ENCODE measurements at regions not wholly inside any gene's neighbourhood (a gene's known extent, or its start where the extent isn't known, plus 50 kb on each side); places are given as distances from the start of the nearest gene placed in this dataset.

DNA sequence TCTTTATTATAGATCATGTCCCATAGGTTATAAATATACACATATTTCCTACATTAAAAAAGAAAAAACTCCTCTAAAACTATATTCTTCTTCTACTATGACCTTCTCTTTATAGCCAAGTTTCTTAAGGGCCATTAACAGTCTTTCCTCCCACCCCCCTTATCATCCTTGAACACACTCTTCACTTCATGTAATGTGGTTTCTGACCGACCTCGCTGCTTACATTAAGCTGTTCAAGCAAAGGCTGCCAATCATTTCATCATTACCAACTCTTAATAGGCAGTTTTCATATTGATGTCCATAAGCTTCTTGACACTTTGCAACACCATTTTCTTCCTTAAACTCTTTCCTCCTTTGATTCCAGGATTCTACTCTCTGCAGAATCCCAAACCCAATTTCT lies 283.0 kb upstream of the PCSK5 start:
- Histone ChIP-seq H3K4me3 (replicated peaks in 1 of 3; ENCODE audit: insufficient read depth in 1 of 3, low read depth in 2 of 3, low read length in 3 of 3) (no peak overlapping the region), H3K9ac (ENCODE audit: insufficient read depth, low read depth, low read length) (no peak overlapping the region), H3K4me1 (ENCODE audit: insufficient read depth, low read length) (no peaks in the 10 kb centered on the region), H2AFZ (ENCODE audit: low read length) (no peak overlapping the region), H3K9me3 (ENCODE audit: low read length) (no peaks in the 10 kb centered on the region), H3K27me3 (ENCODE audit: control insufficient read depth in 1 of 2, insufficient read depth in 2 of 2, low read length in 2 of 2) (no peaks in the 10 kb centered on the region; a peak in 1 of 5 replicates), H3K27ac (ENCODE audit: extremely low read length, insufficient read depth, low read length) (no peak overlapping the region), H3K79me2 (ENCODE audit: insufficient read depth, low read length) (no peaks in the 10 kb centered on the region), H3K36me3 (replicated peaks in 1 of 2; ENCODE audit: control insufficient read depth in 1 of 2, insufficient read depth in 2 of 2, low read length in 2 of 2) (no peaks in the 10 kb centered on the region), H3K4me2 (ENCODE audit: low read depth, low read length) (no peak overlapping the region), H4K20me1 (ENCODE audit: insufficient read depth, low read length) (no peaks in the 10 kb centered on the region)
- TF ChIP-seq HNF4G (IDR thresholded peaks at IDR 0.05; ENCODE audit: borderline replicate concordance, low read depth, low read length): no peak
- TF ChIP-seq HNF4G (CRISPR knock-in tag; IDR thresholded peaks at IDR 0.05; ENCODE audit: borderline replicate concordance, low read depth): no peak
- TF ChIP-seq ZNF44 (CRISPR knock-in tag; IDR thresholded peaks at IDR 0.05): no peak
- no peak for TF ChIP-seq HDAC1 (CRISPR knock-in tag; IDR thresholded peaks at IDR 0.05)
- no peak for TF ChIP-seq ETV5 (CRISPR knock-in tag; IDR thresholded peaks at IDR 0.05; ENCODE audit: borderline replicate concordance)
- TF ChIP-seq ZNF569 (CRISPR knock-in tag; IDR thresholded peaks at IDR 0.05; ENCODE audit: borderline replicate concordance): no peak
- TF ChIP-seq, protein P1, sequence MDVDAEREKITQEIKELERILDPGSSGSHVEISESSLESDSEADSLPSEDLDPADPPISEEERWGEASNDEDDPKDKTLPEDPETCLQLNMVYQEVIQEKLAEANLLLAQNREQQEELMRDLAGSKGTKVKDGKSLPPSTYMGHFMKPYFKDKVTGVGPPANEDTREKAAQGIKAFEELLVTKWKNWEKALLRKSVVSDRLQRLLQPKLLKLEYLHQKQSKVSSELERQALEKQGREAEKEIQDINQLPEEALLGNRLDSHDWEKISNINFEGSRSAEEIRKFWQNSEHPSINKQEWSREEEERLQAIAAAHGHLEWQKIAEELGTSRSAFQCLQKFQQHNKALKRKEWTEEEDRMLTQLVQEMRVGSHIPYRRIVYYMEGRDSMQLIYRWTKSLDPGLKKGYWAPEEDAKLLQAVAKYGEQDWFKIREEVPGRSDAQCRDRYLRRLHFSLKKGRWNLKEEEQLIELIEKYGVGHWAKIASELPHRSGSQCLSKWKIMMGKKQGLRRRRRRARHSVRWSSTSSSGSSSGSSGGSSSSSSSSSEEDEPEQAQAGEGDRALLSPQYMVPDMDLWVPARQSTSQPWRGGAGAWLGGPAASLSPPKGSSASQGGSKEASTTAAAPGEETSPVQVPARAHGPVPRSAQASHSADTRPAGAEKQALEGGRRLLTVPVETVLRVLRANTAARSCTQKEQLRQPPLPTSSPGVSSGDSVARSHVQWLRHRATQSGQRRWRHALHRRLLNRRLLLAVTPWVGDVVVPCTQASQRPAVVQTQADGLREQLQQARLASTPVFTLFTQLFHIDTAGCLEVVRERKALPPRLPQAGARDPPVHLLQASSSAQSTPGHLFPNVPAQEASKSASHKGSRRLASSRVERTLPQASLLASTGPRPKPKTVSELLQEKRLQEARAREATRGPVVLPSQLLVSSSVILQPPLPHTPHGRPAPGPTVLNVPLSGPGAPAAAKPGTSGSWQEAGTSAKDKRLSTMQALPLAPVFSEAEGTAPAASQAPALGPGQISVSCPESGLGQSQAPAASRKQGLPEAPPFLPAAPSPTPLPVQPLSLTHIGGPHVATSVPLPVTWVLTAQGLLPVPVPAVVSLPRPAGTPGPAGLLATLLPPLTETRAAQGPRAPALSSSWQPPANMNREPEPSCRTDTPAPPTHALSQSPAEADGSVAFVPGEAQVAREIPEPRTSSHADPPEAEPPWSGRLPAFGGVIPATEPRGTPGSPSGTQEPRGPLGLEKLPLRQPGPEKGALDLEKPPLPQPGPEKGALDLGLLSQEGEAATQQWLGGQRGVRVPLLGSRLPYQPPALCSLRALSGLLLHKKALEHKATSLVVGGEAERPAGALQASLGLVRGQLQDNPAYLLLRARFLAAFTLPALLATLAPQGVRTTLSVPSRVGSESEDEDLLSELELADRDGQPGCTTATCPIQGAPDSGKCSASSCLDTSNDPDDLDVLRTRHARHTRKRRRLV (CRISPR knock-in tag; IDR thresholded peaks at IDR 0.05): no peak
- ChIA-PET POLR2A (no interaction called here), CTCF (ENCODE audit: low intra/inter-chr PET ratio, low total read pairs) (no interaction called here)
- in situ Hi-C loops (cut with HindIII; ENCODE audit: extremely low pct_ligation_motif_present, low pct_unique_long_range_greater_than_20kb) (no loop called here), intact Hi-C loops (cut with micrococcal nuclease; ENCODE audit: unreplicated experiment) (no loop called here)
- DNase-seq (ENCODE audit: low spot score) (no peak), ATAC-seq (no peak), FAIRE-seq (no peak)
- no TSS peak for BruUV-seq (replicated peaks)
- WGBS (ENCODE audit: low lambda C conversion rate): 3% methylated on average over 2 of the region's 2 CpGs
